NCI-H2196 (cell line): ENCODE measurements at regions not wholly inside any gene's neighbourhood (a gene's known extent, or its start where the extent isn't known, plus 50 kb on each side); places are given as distances from the start of the nearest gene placed in this dataset.

Experiments used
- DNase-seq: peaks from one replicate; lab custom pipeline; 2025; ENCODE audit not compliant: unreplicated experiment; lab: John Stamatoyannopoulos, UW

- DNase-seq: no peak
Measured at GRCh38 chr6:78577585-78577984, 289.8 kb upstream of the IRAK1BP1 start.

DNA sequence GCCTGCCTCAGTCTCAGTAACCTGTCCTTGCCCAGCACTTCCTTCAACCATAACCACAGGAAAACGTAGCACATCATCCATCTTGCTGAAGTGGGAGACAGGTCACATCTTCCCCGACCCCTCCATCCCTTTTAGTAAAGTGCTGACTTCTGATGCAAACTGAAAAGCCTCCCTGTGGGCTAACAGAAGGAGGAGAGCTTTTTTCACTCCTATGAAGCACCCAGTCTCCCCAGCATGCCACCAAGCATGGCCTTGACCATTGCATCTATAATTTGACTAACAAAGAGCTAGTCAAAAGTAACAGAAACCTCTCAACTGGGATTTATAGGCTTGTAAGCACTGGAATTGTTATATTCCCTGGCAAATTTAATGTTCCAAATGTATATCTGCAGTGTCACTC is 288.9 kb upstream of the IRAK1BP1 start:
- DNase-seq: no peak

DNA sequence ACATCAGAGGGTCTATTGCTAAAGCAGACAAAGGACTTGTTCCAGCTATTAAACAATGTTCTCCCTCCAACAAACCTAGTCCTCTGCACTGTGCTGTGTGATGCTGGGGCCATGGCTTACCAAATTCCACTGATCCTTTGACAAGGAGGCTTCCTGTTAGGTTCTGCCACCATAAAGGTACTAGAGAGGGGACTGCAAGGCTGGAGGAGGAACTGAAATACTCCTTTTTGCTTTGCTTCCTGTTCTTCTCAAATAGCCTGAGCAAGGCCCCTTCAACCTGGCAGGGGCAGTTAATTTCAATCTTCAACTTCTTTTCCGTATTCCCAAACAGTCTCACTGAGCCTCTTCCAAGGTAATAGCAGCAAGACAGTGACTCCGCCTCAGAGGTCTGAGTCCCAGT is 286.4 kb upstream of the IRAK1BP1 start:
- DNase-seq: no peak

DNA sequence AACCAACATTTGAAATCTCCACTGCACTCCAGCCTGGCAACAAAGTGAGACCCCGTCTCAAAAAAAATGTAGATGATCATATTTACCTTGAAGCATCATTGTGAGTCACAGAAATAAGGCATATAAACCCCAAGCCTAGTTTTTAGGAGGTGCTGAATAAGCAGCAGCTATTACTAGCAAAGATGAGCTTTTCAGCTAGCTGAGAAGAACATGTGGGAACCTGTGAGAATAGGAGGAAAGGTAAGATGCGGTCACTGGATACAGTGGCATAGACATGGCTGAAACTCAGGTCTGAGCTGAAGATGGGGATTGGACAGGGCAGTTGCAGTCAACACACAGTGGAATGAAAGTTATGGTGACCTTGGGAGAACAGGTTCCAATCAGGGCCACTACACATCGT is 284.3 kb upstream of the IRAK1BP1 start:
- DNase-seq: no peak

DNA sequence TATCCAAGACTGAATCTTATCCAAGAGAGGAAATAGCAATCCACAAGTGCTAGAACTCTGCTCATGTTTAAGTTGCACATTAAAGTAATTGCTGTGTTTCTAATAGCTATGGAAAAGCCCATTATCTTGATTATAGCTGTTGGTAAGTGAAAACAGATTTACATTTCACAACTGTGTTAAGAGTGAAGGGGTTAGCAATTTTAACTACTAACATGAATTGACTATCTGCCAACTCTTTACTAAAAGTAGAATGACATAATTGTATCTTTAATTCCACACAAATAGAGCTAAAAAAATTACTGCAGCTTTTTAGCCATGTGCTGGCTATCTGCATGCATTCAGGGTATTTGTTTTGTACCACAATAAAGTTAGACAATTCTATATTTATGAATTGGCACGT is 277.9 kb upstream of the IRAK1BP1 start:
- no peak for DNase-seq

DNA sequence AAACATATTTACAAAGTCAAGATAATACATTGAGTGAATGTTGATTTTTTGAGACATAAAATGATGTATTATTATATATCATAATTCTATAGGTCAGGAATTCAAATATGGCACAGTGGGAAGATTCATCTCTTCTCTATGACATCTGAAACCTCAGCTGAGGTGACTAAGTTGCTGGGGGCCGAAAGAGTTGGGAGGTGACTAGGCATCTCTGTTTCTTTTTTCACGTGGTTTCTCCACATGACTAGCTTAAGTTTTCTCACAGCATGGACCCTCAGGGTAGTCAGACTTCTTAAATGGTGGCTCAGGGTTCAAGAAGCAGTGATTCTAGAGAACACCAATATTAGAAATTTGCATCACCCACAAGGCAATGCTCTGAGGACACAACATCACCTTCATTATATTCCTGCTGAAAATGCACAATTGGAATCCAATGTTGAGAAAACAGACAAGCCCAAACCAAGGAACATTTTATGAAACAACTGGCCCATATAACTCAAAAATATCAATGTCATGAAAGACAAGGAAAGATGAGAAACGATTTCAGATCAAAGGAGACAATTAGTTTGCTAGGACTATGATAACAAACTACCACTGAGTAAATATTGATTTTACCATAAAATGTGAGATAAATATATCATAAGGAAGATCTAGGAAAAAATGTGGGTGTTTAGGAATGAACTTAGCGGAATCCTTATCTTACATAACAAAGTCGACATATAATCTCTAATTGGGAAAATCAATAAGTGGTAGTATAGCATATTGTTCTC is 273.3 kb upstream of the IRAK1BP1 start:
- no peak for DNase-seq

GRCh38 chr6:78594668-78595066 is 272.7 kb upstream of the IRAK1BP1 start:
- no peak for DNase-seq

DNA sequence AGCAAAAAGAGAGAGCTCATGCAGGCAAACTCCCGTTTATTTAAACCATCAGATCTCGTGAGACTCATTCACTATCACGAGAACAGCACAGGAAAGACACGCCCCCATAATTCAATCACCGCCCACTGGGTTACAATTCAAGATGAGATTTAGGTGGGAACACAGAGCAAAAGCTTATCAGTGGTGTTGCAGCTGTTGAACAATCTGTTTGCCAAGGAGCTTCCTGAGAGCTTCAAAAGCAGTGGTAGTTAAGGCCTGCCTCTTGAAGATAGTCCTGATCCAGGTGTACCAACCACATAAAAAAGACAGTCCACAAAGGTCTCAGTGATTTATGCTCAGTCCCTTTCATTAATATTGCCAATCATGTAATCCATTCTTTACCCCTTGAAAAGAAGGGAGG is 269.4 kb upstream of the IRAK1BP1 start:
- no peak for DNase-seq

DNA sequence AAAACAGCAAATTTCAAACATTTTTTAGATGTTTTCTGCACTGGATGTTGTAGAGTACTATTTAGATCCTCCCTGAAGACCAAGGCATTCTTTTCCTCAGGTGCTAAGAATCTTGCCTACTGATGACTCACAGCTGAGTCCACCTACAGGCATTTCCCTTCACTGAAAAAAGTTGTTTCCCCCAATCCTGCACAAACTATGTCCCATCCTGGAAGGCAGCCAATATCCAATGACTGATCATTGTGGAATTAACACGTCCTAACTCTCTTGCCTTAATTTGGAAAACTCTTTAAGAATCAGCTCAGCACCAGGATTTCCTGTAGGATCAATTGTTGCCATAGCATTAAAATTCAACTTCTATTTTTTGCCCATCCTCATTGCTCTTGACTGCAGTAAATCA is 268.4 kb upstream of the IRAK1BP1 start:
- no peak for DNase-seq

- DNase-seq: no peak
Measured at GRCh38 chr6:78599526-78599925, 267.8 kb upstream of the IRAK1BP1 start.

DNA sequence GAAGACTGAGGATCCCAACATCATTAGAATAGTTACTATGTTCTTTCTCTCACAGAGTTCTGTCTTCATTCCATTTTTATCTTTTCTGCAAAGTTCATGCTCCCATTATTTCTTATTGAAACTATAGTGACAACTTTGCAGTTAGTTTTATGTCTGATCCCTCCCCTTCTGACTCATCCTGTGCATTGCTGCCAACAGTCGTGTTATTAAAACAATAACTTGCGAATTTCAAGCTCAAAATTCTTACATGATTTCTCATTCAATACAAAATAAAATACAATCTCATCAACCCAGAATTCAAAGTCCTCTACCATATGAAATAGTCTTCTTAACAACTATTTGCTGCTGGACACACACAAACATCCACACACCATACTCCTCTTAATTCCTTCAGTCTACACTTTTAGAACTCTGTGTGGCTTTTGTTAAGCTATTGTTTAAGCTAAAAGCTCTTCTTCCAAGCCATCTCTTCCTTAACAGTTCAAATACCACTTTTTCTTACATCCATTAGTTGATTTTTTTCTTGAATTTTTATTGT is 261.4 kb upstream of the IRAK1BP1 start:
- no peak for DNase-seq

- DNase-seq: no peak
Measured at GRCh38 chr6:78607189-78607588, 260.2 kb upstream of the IRAK1BP1 start.

GRCh38 chr6:78611102-78611620 is 256.2 kb upstream of the IRAK1BP1 start:
- DNase-seq: no peak

- DNase-seq: peak; percentile 1
Measured at GRCh38 chr6:78611886-78612480, 255.4 kb upstream of the IRAK1BP1 start.

DNA sequence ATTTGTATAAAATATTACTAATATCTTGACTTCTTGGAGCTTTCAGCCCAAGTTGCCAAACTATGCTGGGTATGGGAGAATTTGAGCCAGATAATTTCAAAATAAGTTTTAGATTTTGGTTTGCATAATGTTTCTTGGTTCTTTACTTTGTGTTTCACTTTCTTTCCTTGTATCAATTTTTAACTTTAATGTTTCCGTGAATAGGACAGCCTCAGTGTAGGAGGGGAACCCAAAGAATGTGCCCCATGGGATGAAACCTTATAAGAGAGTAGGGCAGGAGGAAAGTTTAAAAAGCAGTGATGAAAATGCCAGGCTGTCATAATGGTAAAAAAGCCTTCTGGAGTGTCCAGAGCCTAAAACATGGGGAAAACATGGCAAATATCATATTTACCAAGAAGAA is 252.4 kb upstream of the IRAK1BP1 start:
- DNase-seq: no peak

GRCh38 chr6:78615430-78615904 is 251.9 kb upstream of the IRAK1BP1 start:
- no peak for DNase-seq

DNA sequence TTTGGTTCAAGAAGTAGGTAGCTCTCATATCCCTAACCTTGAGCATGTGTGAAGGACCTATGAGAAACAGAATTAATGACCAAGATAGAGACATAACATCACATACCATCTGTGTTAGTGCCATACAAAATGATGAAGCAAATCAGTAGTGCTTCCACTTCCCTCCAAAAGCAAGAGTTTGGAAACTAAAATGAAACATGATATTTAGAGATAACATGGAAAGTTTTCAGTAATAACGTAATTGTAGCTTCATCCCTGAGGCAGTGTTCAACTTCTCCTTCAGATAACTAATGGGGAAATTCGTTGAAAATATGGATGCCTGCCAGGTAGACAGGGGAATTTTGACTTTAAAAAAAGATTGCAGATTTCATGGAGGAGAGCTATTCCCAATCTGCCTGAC is 248.4 kb upstream of the IRAK1BP1 start:
- DNase-seq: no peak

DNA sequence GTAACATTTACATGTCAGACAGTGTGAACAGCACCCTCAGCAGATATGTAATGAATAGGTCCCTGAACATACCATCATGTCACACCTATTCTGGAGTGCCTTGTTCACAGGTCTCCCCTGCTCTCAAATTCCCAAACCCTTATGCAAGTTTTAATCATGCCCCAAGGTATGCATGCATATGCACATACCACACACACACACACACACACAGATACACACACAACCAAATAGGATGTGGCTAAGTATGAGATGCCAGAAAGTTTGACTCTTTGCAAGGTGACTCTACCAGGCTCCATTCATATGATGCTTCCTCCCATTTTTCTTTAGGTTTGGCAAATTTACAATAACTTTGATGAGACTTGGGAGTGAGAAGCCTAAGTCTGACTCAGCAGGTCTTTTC is 243.8 kb upstream of the IRAK1BP1 start:
- DNase-seq: no peak

GRCh38 chr6:78629154-78629721 is 238.1 kb upstream of the IRAK1BP1 start:
- DNase-seq: no peak

DNA sequence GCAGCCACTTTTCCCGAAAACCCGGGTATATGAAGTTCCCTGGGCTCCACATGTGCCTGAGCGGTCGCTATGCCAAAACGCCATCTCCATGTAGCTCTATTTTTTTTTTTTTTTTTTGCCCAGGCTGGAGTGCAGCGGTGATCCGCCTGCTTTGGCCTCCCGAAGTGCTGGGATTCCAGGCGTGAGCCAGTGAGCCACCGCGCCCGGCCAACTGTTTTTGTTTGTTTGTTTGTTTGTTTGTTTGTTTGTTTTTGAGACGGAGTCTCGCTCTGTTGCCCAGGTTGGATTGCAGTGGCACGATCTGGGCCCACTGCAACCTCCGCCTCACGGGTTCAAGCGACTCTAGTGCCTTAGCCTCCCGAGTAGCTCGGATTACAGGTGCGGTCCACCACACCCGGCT is 237.5 kb upstream of the IRAK1BP1 start:
- DNase-seq: no peak

GRCh38 chr6:78631976-78632375 is 235.4 kb upstream of the IRAK1BP1 start:
- no peak for DNase-seq
